ENCODE measurements at regions not wholly inside any gene's neighbourhood (a gene's known extent, or its start where the extent isn't known, plus 50 kb on each side); places are given as distances from the start of the nearest gene placed in this dataset.

DNA sequence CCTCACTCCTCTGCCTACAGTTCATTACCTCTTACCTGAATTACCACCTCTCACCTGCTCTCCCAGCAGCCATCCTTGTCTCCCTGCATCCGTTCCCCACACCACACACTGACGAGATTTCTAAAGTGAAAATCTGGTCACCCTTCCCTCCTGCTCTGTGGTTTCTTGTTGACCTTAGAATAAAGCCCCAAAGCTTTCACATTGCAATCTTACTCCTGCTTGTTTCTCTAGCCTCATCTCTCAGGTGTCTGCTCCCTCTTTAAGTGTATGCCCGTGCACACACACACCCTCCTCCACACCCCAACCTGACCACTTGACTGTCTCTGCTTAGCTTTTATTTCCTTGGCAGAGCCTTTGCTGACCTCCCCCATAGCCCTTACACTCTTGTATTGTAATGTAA is 122.0 kb upstream of the SKOR2 start:
- TF ChIP-seq TCF12 (IDR thresholded peaks at IDR 0.05; ENCODE audit: low read depth) (no peak), EP300 (IDR thresholded peaks at IDR 0.05; ENCODE audit: borderline replicate concordance) (no peak), TAF1 (IDR thresholded peaks at IDR 0.05; ENCODE audit: low read depth) (no peak), CEBPB (IDR thresholded peaks at IDR 0.05) (no peak), CREB1 (IDR thresholded peaks at IDR 0.05; ENCODE audit: low read depth) (no peak)
- TF ChIP-seq, protein P1, sequence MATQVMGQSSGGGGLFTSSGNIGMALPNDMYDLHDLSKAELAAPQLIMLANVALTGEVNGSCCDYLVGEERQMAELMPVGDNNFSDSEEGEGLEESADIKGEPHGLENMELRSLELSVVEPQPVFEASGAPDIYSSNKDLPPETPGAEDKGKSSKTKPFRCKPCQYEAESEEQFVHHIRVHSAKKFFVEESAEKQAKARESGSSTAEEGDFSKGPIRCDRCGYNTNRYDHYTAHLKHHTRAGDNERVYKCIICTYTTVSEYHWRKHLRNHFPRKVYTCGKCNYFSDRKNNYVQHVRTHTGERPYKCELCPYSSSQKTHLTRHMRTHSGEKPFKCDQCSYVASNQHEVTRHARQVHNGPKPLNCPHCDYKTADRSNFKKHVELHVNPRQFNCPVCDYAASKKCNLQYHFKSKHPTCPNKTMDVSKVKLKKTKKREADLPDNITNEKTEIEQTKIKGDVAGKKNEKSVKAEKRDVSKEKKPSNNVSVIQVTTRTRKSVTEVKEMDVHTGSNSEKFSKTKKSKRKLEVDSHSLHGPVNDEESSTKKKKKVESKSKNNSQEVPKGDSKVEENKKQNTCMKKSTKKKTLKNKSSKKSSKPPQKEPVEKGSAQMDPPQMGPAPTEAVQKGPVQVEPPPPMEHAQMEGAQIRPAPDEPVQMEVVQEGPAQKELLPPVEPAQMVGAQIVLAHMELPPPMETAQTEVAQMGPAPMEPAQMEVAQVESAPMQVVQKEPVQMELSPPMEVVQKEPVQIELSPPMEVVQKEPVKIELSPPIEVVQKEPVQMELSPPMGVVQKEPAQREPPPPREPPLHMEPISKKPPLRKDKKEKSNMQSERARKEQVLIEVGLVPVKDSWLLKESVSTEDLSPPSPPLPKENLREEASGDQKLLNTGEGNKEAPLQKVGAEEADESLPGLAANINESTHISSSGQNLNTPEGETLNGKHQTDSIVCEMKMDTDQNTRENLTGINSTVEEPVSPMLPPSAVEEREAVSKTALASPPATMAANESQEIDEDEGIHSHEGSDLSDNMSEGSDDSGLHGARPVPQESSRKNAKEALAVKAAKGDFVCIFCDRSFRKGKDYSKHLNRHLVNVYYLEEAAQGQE (IDR thresholded peaks at IDR 0.05; ENCODE audit: low read depth) = no peak
- TF ChIP-seq, protein P2, sequence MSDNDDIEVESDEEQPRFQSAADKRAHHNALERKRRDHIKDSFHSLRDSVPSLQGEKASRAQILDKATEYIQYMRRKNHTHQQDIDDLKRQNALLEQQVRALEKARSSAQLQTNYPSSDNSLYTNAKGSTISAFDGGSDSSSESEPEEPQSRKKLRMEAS (IDR thresholded peaks at IDR 0.05) = no peak

DNA sequence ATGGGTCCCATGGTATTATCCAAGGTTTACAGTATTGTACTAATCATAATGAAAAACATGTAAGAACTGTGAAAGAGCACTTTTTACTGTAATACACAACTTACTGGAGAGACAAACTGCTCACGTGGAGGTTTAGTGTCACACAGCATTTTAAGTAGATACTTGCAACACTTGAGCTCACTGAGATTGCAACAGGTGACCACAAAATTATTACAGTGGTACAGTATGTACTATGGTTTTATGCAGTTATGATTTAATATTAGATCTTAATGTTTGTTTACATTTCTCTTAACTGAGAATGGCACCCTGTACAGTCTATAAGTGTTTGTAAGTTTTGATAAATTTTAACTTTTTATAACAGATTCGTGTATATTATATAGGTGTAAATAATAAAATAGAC is 118.6 kb upstream of the SKOR2 start:
- TF ChIP-seq CEBPB (IDR thresholded peaks at IDR 0.05) (no peak), TEAD4 (IDR thresholded peaks at IDR 0.05) (no peak)

DNA sequence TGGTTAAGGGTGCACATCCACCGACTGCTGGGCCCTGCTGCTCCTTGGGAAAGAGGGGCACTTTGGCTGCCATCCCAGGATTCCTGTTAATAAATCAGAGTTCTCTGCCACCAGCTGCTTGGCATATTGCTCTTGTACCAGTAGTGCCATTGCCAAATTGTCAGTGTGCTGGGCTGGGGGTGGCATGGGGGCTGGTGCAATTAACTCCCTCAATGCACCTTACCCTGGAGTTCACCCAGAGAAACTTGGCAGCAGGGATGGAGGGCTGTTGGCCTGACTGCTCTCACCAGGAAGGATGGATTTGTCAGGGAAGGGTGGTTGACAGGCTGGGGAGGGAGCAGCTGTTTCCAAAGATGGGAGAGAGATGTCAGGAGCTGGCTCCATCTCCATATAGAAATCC is 94.6 kb upstream of the SKOR2 start:
- TF ChIP-seq, protein P3, sequence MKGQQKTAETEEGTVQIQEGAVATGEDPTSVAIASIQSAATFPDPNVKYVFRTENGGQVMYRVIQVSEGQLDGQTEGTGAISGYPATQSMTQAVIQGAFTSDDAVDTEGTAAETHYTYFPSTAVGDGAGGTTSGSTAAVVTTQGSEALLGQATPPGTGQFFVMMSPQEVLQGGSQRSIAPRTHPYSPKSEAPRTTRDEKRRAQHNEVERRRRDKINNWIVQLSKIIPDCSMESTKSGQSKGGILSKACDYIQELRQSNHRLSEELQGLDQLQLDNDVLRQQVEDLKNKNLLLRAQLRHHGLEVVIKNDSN (IDR thresholded peaks at IDR 0.05) = no peak
- TF ChIP-seq TAF1 (IDR thresholded peaks at IDR 0.05; ENCODE audit: low read depth) (no peak), EP300 (IDR thresholded peaks at IDR 0.05; ENCODE audit: borderline replicate concordance) (no peak), CEBPB (IDR thresholded peaks at IDR 0.05) (no peak), TCF12 (IDR thresholded peaks at IDR 0.05; ENCODE audit: low read depth) (no peak)
- TF ChIP-seq, protein P2 (IDR thresholded peaks at IDR 0.05) = no peak

DNA sequence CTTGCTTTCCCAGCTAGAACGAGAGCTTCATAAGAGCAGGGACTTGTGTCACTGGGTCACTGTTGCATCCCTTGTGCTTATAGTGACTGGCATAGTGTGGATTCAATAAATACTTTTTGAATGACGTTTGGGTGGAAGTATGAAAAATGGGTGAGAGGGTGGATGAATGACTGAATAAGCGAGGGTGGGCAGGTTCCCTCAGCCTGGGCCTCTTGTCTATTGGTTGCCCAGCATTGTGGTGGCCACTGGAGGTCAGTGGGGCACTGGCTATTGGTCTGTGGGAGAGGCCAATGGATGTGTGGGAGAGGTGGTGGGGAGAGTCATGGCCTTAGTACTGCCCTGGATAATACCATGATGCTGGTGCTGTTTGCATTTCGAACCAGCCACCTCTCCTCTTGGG is 93.8 kb upstream of the SKOR2 start:
- no peak for TF ChIP-seq FOXM1 (IDR thresholded peaks at IDR 0.05; ENCODE audit: borderline replicate concordance, low read depth)
- TF ChIP-seq, protein P1 (IDR thresholded peaks at IDR 0.05; ENCODE audit: low read depth) = no peak
- no peak for TF ChIP-seq NFIC (IDR thresholded peaks at IDR 0.05)
- TF ChIP-seq TCF12 (IDR thresholded peaks at IDR 0.05; ENCODE audit: low read depth) = no peak
- TF ChIP-seq EP300 (IDR thresholded peaks at IDR 0.05; ENCODE audit: borderline replicate concordance) = no peak
- TF ChIP-seq CEBPB (IDR thresholded peaks at IDR 0.05) = no peak

DNA sequence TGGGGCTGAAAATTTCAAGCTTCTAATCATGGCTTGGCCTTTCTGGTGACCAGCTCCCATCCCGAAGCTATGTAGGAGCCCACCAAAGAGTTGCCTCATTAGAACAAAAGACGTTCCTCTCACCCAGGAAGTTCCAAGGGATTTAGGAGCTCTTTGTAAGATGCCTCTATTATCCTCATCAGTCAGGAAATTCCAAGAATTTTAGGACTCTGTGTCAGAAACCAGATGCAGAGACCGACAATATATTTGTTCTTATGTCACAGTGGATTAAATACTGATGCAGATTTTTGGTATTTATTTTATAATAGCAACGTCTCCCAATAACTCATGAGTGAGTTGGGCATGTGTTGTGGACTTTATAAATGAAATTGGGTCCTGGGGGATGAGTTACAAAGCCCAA is 91.8 kb upstream of the SKOR2 start:
- TF ChIP-seq ZBTB7A (IDR thresholded peaks at IDR 0.05; ENCODE audit: low read depth) (no peak), CREB1 (IDR thresholded peaks at IDR 0.05; ENCODE audit: low read depth) (no peak), NFIC (IDR thresholded peaks at IDR 0.05) (no peak)

DNA sequence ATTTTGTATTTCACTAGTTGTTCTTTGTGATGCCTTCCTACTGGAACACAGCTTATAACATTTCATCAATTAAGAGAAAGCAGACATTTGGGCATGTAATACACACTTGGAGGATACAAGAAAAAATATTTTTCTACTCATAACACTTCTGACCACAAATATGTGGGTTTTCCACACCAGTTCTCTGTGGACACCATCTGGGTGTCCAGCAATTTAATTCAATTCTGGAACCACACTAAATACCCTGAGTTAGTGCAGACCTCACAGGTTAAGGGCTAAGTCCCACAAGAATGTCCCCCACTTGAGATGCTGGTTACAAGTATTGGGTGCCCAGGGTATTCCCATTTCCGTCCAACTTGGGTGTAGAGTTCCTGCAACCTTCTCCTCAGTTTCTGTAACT is 91.1 kb upstream of the SKOR2 start:
- TF ChIP-seq CREB1 (IDR thresholded peaks at IDR 0.05; ENCODE audit: low read depth) (no peak), FOXM1 (IDR thresholded peaks at IDR 0.05; ENCODE audit: borderline replicate concordance, low read depth) (no peak), TEAD4 (IDR thresholded peaks at IDR 0.05) (no peak), EGR1 (IDR thresholded peaks at IDR 0.05) (no peak), TCF12 (IDR thresholded peaks at IDR 0.05; ENCODE audit: low read depth) (no peak), NFIC (IDR thresholded peaks at IDR 0.05) (no peak), CEBPB (IDR thresholded peaks at IDR 0.05) (no peak), ZBTB7A (IDR thresholded peaks at IDR 0.05; ENCODE audit: low read depth) (no peak), RAD21 (IDR thresholded peaks at IDR 0.05; ENCODE audit: low read depth) (no peak), YY1 (IDR thresholded peaks at IDR 0.05; ENCODE audit: low read depth) (no peak), TAF1 (IDR thresholded peaks at IDR 0.05; ENCODE audit: low read depth) (no peak), EP300 (IDR thresholded peaks at IDR 0.05; ENCODE audit: borderline replicate concordance) (no peak)
- TF ChIP-seq, protein P2 (IDR thresholded peaks at IDR 0.05) = no peak
- TF ChIP-seq, protein P3 (IDR thresholded peaks at IDR 0.05) = no peak
- TF ChIP-seq, protein P1 (IDR thresholded peaks at IDR 0.05; ENCODE audit: low read depth) = no peak
